Lower leg skin (tissue), 3 donors: ENCODE measurements at regions not wholly inside any gene's neighbourhood (a gene's known extent, or its start where the extent isn't known, plus 50 kb on each side); places are given as distances from the start of the nearest gene placed in this dataset.

ENCODE experiments used
- POLR2A ChIP-seq, 2 donors: fragments of 450-650 bp; IDR thresholded peaks; one replicate each; pipeline ENCODE4 v1.6.1; 2016 to 2017; ENCODE audit warnings: antibody characterized with exemption in 2 of 2, mild to moderate bottlenecking in 1 of 2, moderate library complexity in 1 of 2
- TF ChIP-seq, protein P1 (sequence below), 3 donors: fragments of 450-650 bp; IDR thresholded peaks; one replicate each; pipeline ENCODE4 v1.5.1; 2016; ENCODE audit warnings: antibody characterized with exemption in 3 of 3, mild to moderate bottlenecking in 3 of 3, moderate library complexity in 2 of 3

GRCh38 chr9:108537756-108538155 lies 318.0 kb downstream of the ACTL7B start:
- no peak for TF ChIP-seq POLR2A (IDR thresholded peaks at IDR 0.05)
- TF ChIP-seq, protein P1, sequence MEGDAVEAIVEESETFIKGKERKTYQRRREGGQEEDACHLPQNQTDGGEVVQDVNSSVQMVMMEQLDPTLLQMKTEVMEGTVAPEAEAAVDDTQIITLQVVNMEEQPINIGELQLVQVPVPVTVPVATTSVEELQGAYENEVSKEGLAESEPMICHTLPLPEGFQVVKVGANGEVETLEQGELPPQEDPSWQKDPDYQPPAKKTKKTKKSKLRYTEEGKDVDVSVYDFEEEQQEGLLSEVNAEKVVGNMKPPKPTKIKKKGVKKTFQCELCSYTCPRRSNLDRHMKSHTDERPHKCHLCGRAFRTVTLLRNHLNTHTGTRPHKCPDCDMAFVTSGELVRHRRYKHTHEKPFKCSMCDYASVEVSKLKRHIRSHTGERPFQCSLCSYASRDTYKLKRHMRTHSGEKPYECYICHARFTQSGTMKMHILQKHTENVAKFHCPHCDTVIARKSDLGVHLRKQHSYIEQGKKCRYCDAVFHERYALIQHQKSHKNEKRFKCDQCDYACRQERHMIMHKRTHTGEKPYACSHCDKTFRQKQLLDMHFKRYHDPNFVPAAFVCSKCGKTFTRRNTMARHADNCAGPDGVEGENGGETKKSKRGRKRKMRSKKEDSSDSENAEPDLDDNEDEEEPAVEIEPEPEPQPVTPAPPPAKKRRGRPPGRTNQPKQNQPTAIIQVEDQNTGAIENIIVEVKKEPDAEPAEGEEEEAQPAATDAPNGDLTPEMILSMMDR (IDR thresholded peaks at IDR 0.05) = no peak
